ENCODE measurements at regions not wholly inside any gene's neighbourhood (a gene's known extent, or its start where the extent isn't known, plus 50 kb on each side); places are given as distances from the start of the nearest gene placed in this dataset.

DNA sequence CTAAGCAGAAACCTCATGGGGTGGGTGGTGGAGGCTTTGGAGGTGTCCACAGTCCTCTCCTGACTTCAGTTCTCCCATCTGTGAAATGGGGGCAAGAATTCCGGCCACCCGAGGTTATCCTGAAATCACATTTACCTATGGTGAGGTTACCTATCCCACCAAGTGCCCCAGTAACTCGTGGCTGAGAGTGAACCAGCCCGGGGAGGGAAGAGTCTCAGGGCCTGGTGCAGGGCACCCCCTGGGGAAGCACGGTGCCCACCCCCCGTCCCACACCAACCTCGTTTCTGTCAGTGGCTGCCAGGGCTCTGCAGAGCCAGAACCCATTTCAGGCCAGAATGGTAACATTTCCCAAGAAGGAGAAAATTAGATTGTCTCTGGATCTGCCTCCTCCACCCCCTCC is 83.7 kb upstream of the VSTM2B start:
- no peak overlapping the region for H3K9ac ChIP-seq
- TF ChIP-seq EZH2 (IDR thresholded peaks at IDR 0.05) (no peak), EZH2phosphoT487 (IDR thresholded peaks at IDR 0.05) (no peak)
- TF ChIP-seq, protein P1, sequence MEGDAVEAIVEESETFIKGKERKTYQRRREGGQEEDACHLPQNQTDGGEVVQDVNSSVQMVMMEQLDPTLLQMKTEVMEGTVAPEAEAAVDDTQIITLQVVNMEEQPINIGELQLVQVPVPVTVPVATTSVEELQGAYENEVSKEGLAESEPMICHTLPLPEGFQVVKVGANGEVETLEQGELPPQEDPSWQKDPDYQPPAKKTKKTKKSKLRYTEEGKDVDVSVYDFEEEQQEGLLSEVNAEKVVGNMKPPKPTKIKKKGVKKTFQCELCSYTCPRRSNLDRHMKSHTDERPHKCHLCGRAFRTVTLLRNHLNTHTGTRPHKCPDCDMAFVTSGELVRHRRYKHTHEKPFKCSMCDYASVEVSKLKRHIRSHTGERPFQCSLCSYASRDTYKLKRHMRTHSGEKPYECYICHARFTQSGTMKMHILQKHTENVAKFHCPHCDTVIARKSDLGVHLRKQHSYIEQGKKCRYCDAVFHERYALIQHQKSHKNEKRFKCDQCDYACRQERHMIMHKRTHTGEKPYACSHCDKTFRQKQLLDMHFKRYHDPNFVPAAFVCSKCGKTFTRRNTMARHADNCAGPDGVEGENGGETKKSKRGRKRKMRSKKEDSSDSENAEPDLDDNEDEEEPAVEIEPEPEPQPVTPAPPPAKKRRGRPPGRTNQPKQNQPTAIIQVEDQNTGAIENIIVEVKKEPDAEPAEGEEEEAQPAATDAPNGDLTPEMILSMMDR (IDR thresholded peaks at IDR 0.05): no peak
- Mint-ChIP-seq H3K36me3 (no peaks in the 10 kb centered on the region), H3K9me3 (peaks cover 14% of the 10 kb centered on the region), H3K4me3 (no peak overlapping the region), H3K4me1 (no peaks in the 10 kb centered on the region), H3K27ac (no peak overlapping the region), H3K27me3 (ENCODE audit: insufficient read depth, low read depth) (peaks cover 4% of the 10 kb centered on the region)
- H3K9me3 ChIP-seq (ENCODE audit: low read depth): no peaks in the 10 kb centered on the region
- no peaks in the 10 kb centered on the region for H3K36me3 ChIP-seq
- H2AFZ ChIP-seq (replicated peaks): no peak overlapping the region
- no peaks in the 10 kb centered on the region for H3K4me1 ChIP-seq
- no peaks in the 10 kb centered on the region for H3F3A ChIP-seq (ENCODE audit: low read depth)
- H3K4me3 ChIP-seq: no peak overlapping the region
- H4K20me1 ChIP-seq (ENCODE audit: low read depth): no peaks in the 10 kb centered on the region
- DNase-seq (ENCODE audit: low spot score): no peak
- no peak overlapping the region for H3K27ac ChIP-seq
- H3K27me3 ChIP-seq: no peaks in the 10 kb centered on the region
- H3K79me2 ChIP-seq (ENCODE audit: low read depth): no peaks in the 10 kb centered on the region
- H3K4me2 ChIP-seq: no peak overlapping the region

DNA sequence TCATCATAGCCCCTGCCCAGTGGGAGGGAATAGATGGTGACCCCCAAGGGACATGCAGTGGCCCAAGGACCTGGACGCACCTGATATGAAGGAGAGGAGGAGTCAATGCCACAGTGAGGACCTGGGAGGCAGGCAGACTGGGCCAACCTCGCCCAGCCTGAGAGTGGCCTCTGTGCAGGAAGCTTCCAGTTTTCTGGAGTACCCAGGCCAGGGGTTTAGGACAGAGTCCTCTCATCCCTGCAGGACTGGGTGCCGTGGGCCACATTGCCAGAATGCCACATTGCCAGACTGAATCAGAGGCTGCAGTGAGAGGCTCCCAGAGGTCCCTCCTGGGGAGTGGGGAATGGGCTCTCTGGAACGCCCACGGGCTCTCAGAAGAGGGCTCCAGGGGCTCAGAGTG is 82.9 kb upstream of the VSTM2B start:
- Histone ChIP-seq H3K79me2 (ENCODE audit: low read depth) (no peaks in the 10 kb centered on the region), H3F3A (ENCODE audit: low read depth) (no peaks in the 10 kb centered on the region), H3K4me1 (no peaks in the 10 kb centered on the region), H3K4me2 (no peak overlapping the region), H4K20me1 (ENCODE audit: low read depth) (no peaks in the 10 kb centered on the region), H2AFZ (replicated peaks) (no peak overlapping the region), H3K4me3 (no peak overlapping the region), H3K9ac (no peak overlapping the region), H3K36me3 (no peaks in the 10 kb centered on the region), H3K9me3 (ENCODE audit: low read depth) (no peaks in the 10 kb centered on the region), H3K27me3 (no peaks in the 10 kb centered on the region), H3K27ac (no peak overlapping the region)
- peaks cover 2% of the 10 kb centered on the region for H3K27me3 Mint-ChIP-seq (ENCODE audit: insufficient read depth, low read depth)
- no peak for TF ChIP-seq EZH2phosphoT487 (IDR thresholded peaks at IDR 0.05)
- no peak for TF ChIP-seq EZH2 (IDR thresholded peaks at IDR 0.05)
- TF ChIP-seq, protein P1 (IDR thresholded peaks at IDR 0.05): no peak
- H3K4me3 Mint-ChIP-seq: no peak overlapping the region
- H3K4me1 Mint-ChIP-seq: no peaks in the 10 kb centered on the region
- no peak overlapping the region for H3K27ac Mint-ChIP-seq
- DNase-seq (ENCODE audit: low spot score): no peak
- no peaks in the 10 kb centered on the region for H3K36me3 Mint-ChIP-seq
- peaks cover 11% of the 10 kb centered on the region for H3K9me3 Mint-ChIP-seq

DNA sequence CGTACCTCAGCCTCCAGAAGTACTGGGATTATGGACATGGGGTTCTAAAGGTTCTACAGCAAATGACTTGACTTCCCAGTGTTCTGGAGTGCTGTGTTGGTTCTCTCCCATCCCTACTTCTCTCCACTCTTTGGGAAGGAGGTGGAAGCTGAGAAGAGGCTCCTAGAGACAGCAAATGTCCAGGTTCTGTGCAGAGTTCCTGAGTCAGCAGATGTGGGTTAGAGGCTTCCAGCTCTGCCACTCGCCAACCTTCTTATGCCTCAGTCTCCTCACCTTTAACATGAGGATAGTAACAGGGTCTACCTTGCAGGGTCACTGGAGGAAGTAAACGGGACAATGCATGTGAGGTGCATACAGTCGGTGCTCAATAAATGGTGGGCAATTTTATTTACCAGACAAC is 80.5 kb upstream of the VSTM2B start:
- Histone ChIP-seq H3K27ac (no peak overlapping the region), H4K20me1 (ENCODE audit: low read depth) (no peaks in the 10 kb centered on the region), H3K79me2 (ENCODE audit: low read depth) (no peaks in the 10 kb centered on the region), H3K9ac (no peak overlapping the region), H3K4me1 (no peaks in the 10 kb centered on the region), H3K4me3 (no peak overlapping the region), H3K9me3 (ENCODE audit: low read depth) (no peaks in the 10 kb centered on the region), H3K36me3 (no peaks in the 10 kb centered on the region), H3K4me2 (no peak overlapping the region), H3K27me3 (no peaks in the 10 kb centered on the region), H2AFZ (replicated peaks) (no peak overlapping the region), H3F3A (ENCODE audit: low read depth) (no peaks in the 10 kb centered on the region)
- TF ChIP-seq, protein P1 (IDR thresholded peaks at IDR 0.05): no peak
- TF ChIP-seq EZH2phosphoT487 (IDR thresholded peaks at IDR 0.05) (no peak), EZH2 (IDR thresholded peaks at IDR 0.05) (no peak)
- Mint-ChIP-seq H3K4me1 (no peaks in the 10 kb centered on the region), H3K27ac (no peak overlapping the region), H3K9me3 (peaks cover 9% of the 10 kb centered on the region), H3K27me3 (ENCODE audit: insufficient read depth, low read depth) (peaks cover 4% of the 10 kb centered on the region), H3K4me3 (no peak overlapping the region), H3K36me3 (no peaks in the 10 kb centered on the region)
- no peak for DNase-seq (ENCODE audit: low spot score)

DNA sequence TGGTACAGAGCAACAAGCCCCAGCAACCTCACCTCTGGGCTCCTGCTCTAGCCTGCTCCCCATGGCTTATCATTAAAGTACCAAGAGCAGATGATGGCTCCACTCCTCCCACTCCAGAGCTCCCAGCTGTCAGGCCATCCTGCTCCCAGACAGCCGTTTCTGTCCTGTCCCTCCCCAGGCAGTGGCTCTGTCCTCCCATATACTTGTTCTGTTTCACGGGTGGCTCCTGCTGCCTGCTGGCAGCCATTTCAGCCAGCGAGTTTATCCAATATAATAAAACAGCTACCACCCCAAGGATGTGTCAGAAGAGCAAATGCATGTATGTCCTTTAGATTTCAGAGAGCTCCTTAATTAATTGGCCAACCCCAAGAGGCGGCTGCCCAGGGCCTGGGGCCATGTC is 79.4 kb upstream of the VSTM2B start:
- Histone ChIP-seq H3K9me3 (ENCODE audit: low read depth) (no peaks in the 10 kb centered on the region), H3K27me3 (no peaks in the 10 kb centered on the region), H3K4me1 (no peaks in the 10 kb centered on the region), H3K4me3 (no peak overlapping the region), H3K36me3 (no peaks in the 10 kb centered on the region), H3K9ac (no peak overlapping the region), H2AFZ (replicated peaks) (no peak overlapping the region), H3K27ac (no peak overlapping the region), H3K79me2 (ENCODE audit: low read depth) (no peaks in the 10 kb centered on the region), H4K20me1 (ENCODE audit: low read depth) (no peaks in the 10 kb centered on the region), H3K4me2 (no peak overlapping the region), H3F3A (ENCODE audit: low read depth) (no peaks in the 10 kb centered on the region)
- Mint-ChIP-seq H3K9me3 (peaks cover 3% of the 10 kb centered on the region), H3K4me1 (no peaks in the 10 kb centered on the region), H3K4me3 (no peak overlapping the region), H3K36me3 (no peaks in the 10 kb centered on the region), H3K27ac (no peak overlapping the region), H3K27me3 (ENCODE audit: insufficient read depth, low read depth) (peaks cover 4% of the 10 kb centered on the region)
- DNase-seq (ENCODE audit: low spot score): no peak
- TF ChIP-seq, protein P1 (IDR thresholded peaks at IDR 0.05): no peak
- TF ChIP-seq EZH2 (IDR thresholded peaks at IDR 0.05) (no peak), EZH2phosphoT487 (IDR thresholded peaks at IDR 0.05) (no peak)
